Neural progenitor cell (in vitro differentiated cells): ENCODE measurements at regions not wholly inside any gene's neighbourhood (a gene's known extent, or its start where the extent isn't known, plus 50 kb on each side); places are given as distances from the start of the nearest gene placed in this dataset.

ENCODE experiments used
- DNase-seq: peaks from one replicate; pipeline ENCODE4 v3.0.0-alpha.2; 2016; ENCODE audit warnings: low spot score
- H2AFZ ChIP-seq: fragments of 200-600 bp; sonication (generic); replicated peaks from 2 replicates; pipeline ENCODE4 v1.6.1; 2016; ENCODE audit warnings: antibody characterized with exemption
- H3F3A ChIP-seq: fragments of 200-600 bp; sonication (generic); 2 replicates; pipeline ENCODE4 v1.6.1; 2016; ENCODE audit warnings: antibody characterized with exemption, low read depth
- H3K27ac ChIP-seq: fragments of 200-600 bp; sonication (generic); 2 replicates; pipeline ENCODE4 v1.5.1; 2016; ENCODE audit warnings: mild to moderate bottlenecking
- H3K27me3 ChIP-seq: fragments of 200-600 bp; sonication (generic); 2 replicates; pipeline ENCODE4 v1.6.1; 2016; ENCODE audit warnings: mild to moderate bottlenecking, moderate library complexity
- H3K36me3 ChIP-seq: fragments of 200-600 bp; sonication (generic); 2 replicates; pipeline ENCODE4 v1.5.1; 2016
- H3K4me1 ChIP-seq: fragments of 200-600 bp; sonication (generic); 2 replicates; pipeline ENCODE4 v1.6.1; 2016; ENCODE audit warnings: mixed run types
- H3K4me2 ChIP-seq: fragments of 200-600 bp; sonication (generic); 2 replicates; pipeline ENCODE4 v1.6.1; 2016
- H3K4me3 ChIP-seq: fragments of 200-600 bp; sonication (generic); 2 replicates; pipeline ENCODE4 v1.5.1; 2016
- H3K79me2 ChIP-seq: fragments of 200-600 bp; sonication (generic); 2 replicates; pipeline ENCODE4 v1.6.1; 2016; ENCODE audit warnings: low read depth
- H3K9ac ChIP-seq: fragments of 200-600 bp; sonication (generic); 2 replicates; pipeline ENCODE4 v1.6.1; 2016
- H3K9me3 ChIP-seq: fragments of 200-600 bp; sonication (generic); 2 replicates; pipeline ENCODE4 v1.5.1; 2016; ENCODE audit warnings: low read depth
- H4K20me1 ChIP-seq: fragments of 200-600 bp; sonication (generic); 2 replicates; pipeline ENCODE4 v1.6.1; 2016; ENCODE audit warnings: low read depth
- H3K27ac Mint-ChIP-seq: 3 replicates; pipeline ENCODE4 v1.8.0; 2021; ENCODE audit warnings: mixed read lengths
- H3K27me3 Mint-ChIP-seq: 2 replicates; pipeline ENCODE4 v1.8.0; 2022; ENCODE audit warnings: low read depth, mild to moderate bottlenecking, inconsistent platforms, moderate library complexity, mixed read lengths; ENCODE audit not compliant: insufficient read depth
- H3K36me3 Mint-ChIP-seq: 3 replicates; pipeline ENCODE4 v1.8.0; 2021; ENCODE audit warnings: mixed read lengths
- H3K4me1 Mint-ChIP-seq: 3 replicates; pipeline ENCODE4 v1.8.0; 2021; ENCODE audit warnings: mixed read lengths
- H3K4me3 Mint-ChIP-seq: 3 replicates; pipeline ENCODE4 v1.8.0; 2021; ENCODE audit warnings: mild to moderate bottlenecking, moderate library complexity, mixed read lengths
- H3K9me3 Mint-ChIP-seq: 3 replicates; pipeline ENCODE4 v1.8.0; 2020; ENCODE audit warnings: mixed read lengths
- CTCF ChIP-seq: fragments of 200-600 bp; sonication (generic); IDR thresholded peaks from 2 replicates; pipeline ENCODE4 v1.5.1; 2017; ENCODE audit warnings: antibody characterized with exemption, mild to moderate bottlenecking
- EZH2 ChIP-seq: fragments of 200-600 bp; sonication (generic); IDR thresholded peaks from 2 replicates; pipeline ENCODE4 v1.6.1; 2017; ENCODE audit warnings: antibody characterized with exemption, mild to moderate bottlenecking, moderate library complexity
- EZH2phosphoT487 ChIP-seq: fragments of 200-600 bp; sonication (generic); IDR thresholded peaks from 2 replicates; pipeline ENCODE4 v1.6.1; 2017; ENCODE audit warnings: antibody characterized with exemption

- TF ChIP-seq EZH2 = no peak
- no peak for TF ChIP-seq CTCF
- TF ChIP-seq EZH2phosphoT487 = no peak
- Histone ChIP-seq H3K4me1 (peaks cover 34% of the 10 kb centered on the region), H3K9ac (no peak overlapping the region), H3F3A (peaks cover 32% of the 10 kb centered on the region), H3K9me3 (no peaks in the 10 kb centered on the region), H3K79me2 (no peaks in the 10 kb centered on the region), H2AFZ (peak overlapping the region; percentile 3), H4K20me1 (no peaks in the 10 kb centered on the region), H3K27ac (peak overlapping the region; percentile 82), H3K36me3 (no peaks in the 10 kb centered on the region), H3K4me3 (peak overlapping the region; percentile 21), H3K27me3 (no peaks in the 10 kb centered on the region), H3K4me2 (peak overlapping the region; percentile 59)
- Mint-ChIP-seq H3K27me3 (peaks cover 4% of the 10 kb centered on the region), H3K4me3 (peak overlapping the region; percentile 70), H3K27ac (peak overlapping the region; percentile 97), H3K4me1 (peaks cover 54% of the 10 kb centered on the region), H3K9me3 (no peaks in the 10 kb centered on the region), H3K36me3 (no peaks in the 10 kb centered on the region)
- DNase-seq = peak; percentile 76
Measured at GRCh38 chr20:51910321-51911050, 108.2 kb upstream of the SALL4 start.

- Mint-ChIP-seq H3K9me3 (peaks cover 3% of the 10 kb centered on the region), H3K27me3 (peaks cover 8% of the 10 kb centered on the region), H3K27ac (no peak overlapping the region), H3K4me1 (peaks cover 35% of the 10 kb centered on the region), H3K36me3 (no peaks in the 10 kb centered on the region), H3K4me3 (no peak overlapping the region)
- peaks cover 25% of the 10 kb centered on the region for H3K4me1 ChIP-seq
- no peaks in the 10 kb centered on the region for H3K36me3 ChIP-seq
- no peak overlapping the region for H3K4me3 ChIP-seq
- H3K9ac ChIP-seq = no peak overlapping the region
- TF ChIP-seq CTCF (no peak), EZH2 (no peak), EZH2phosphoT487 (no peak)
- DNase-seq = no peak
- H3K27me3 ChIP-seq = no peaks in the 10 kb centered on the region
- no peaks in the 10 kb centered on the region for H3K9me3 ChIP-seq
- no peak overlapping the region for H3K4me2 ChIP-seq
- no peaks in the 10 kb centered on the region for H4K20me1 ChIP-seq
- H3K27ac ChIP-seq = no peak overlapping the region
- peaks cover 28% of the 10 kb centered on the region for H3F3A ChIP-seq
- H2AFZ ChIP-seq = no peak overlapping the region
- no peaks in the 10 kb centered on the region for H3K79me2 ChIP-seq
Measured at GRCh38 chr20:51906679-51907078, 104.4 kb upstream of the SALL4 start.

GRCh38 chr20:51906049-51906448, 103.7 kb upstream of the SALL4 start:
- peaks cover 8% of the 10 kb centered on the region for H3K27me3 Mint-ChIP-seq
- no peaks in the 10 kb centered on the region for H3K36me3 Mint-ChIP-seq
- H3K27ac Mint-ChIP-seq = peak overlapping the region; percentile 13
- H3K4me3 ChIP-seq = no peak overlapping the region
- peaks cover 21% of the 10 kb centered on the region for H3F3A ChIP-seq
- H3K9me3 ChIP-seq = no peaks in the 10 kb centered on the region
- H3K4me3 Mint-ChIP-seq = no peak overlapping the region
- H3K4me1 Mint-ChIP-seq = peaks cover 29% of the 10 kb centered on the region
- H3K4me1 ChIP-seq = peaks cover 19% of the 10 kb centered on the region
- no peak overlapping the region for H3K9ac ChIP-seq
- no peaks in the 10 kb centered on the region for H3K27me3 ChIP-seq
- no peaks in the 10 kb centered on the region for H3K79me2 ChIP-seq
- peaks cover 3% of the 10 kb centered on the region for H3K9me3 Mint-ChIP-seq
- H3K27ac ChIP-seq = no peak overlapping the region
- H4K20me1 ChIP-seq = no peaks in the 10 kb centered on the region
- TF ChIP-seq EZH2 = no peak
- no peak overlapping the region for H3K4me2 ChIP-seq
- H2AFZ ChIP-seq = no peak overlapping the region
- DNase-seq = no peak
- no peaks in the 10 kb centered on the region for H3K36me3 ChIP-seq

GRCh38 chr20:51902933-51903332, 100.6 kb upstream of the SALL4 start:
- H3K9me3 Mint-ChIP-seq = peaks cover 9% of the 10 kb centered on the region
- Histone ChIP-seq H3K36me3 (no peaks in the 10 kb centered on the region), H3F3A (peaks cover 4% of the 10 kb centered on the region), H3K4me1 (no peaks in the 10 kb centered on the region), H3K27me3 (no peaks in the 10 kb centered on the region), H3K79me2 (no peaks in the 10 kb centered on the region), H3K27ac (no peak overlapping the region), H4K20me1 (no peaks in the 10 kb centered on the region), H2AFZ (no peak overlapping the region), H3K4me2 (no peak overlapping the region), H3K9me3 (no peaks in the 10 kb centered on the region), H3K4me3 (no peak overlapping the region), H3K9ac (no peak overlapping the region)
- no peaks in the 10 kb centered on the region for H3K36me3 Mint-ChIP-seq
- no peak overlapping the region for H3K27ac Mint-ChIP-seq
- no peak for DNase-seq
- peaks cover 17% of the 10 kb centered on the region for H3K4me1 Mint-ChIP-seq
- no peak overlapping the region for H3K4me3 Mint-ChIP-seq
- H3K27me3 Mint-ChIP-seq = peaks cover 11% of the 10 kb centered on the region
- no peak for TF ChIP-seq CTCF
- TF ChIP-seq EZH2phosphoT487 = no peak
- no peak for TF ChIP-seq EZH2
